GM19328 (cell line): ENCODE measurements at regions not wholly inside any gene's neighbourhood (a gene's known extent, or its start where the extent isn't known, plus 50 kb on each side); places are given as distances from the start of the nearest gene placed in this dataset.

Experiments
- ATAC-seq: cut with Tn5 transposase; IDR thresholded peaks from one replicate; pipeline ENCODE4 v1.9.1; 2021; ENCODE audit warnings: mild to moderate bottlenecking, moderate library complexity; ENCODE audit not compliant: unreplicated experiment

DNA sequence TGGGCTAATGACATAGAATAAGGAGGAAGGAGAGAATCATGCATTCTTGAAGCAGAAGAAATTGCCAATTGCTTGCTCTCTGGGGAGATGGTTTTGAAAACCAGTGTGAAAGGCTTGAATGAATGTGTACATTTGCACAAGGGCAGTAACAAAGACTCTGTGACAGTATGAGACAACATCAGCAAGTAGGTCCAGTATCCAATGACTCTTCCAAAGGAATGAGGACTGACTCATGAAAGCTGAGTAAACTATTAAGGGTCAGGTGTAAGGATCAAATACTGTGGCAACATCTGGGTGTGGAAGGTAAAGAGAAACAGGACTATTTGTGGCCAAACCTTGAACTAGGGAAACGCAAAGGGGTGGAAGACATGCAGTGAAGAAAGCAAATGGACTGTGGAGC lies 886.0 kb upstream of the CHAC2 start:
- no peak for ATAC-seq

DNA sequence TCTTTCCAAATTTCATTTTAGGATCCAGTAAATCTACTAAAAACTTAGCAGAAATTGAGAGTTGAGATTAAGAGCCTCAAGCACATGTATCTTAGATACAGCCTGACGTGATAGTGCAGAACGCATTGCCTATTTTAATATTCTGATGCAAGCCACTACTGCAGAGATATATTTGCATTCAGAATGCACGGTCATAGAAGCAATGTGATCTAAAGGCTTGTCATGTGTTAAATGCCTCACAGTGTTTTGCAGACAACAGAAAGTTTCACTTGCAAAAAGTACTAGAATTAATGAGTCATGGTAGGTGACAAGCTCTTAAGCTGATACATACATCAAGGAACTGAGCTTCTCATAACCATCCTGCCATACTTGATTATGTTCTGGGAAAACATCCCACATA lies 886.7 kb upstream of the CHAC2 start:
- no peak for ATAC-seq

DNA sequence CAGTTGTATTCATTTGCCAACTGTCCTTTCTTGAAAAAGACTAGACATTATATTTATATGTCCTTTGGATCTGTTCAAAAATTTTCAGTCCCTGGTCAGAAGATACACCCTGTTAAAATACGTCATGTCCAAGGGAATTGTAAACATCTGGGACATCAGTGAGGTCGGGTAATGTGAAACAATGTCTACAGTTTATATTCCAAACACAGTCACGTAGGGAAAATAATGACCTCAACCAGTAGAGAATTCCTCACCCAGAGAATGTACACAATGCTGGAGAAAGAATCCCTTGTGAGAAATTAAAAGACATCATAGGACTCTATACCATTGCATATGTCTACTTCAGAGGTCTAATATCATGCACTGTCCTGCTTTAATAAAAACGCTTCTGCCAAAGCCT lies 888.0 kb upstream of the CHAC2 start:
- ATAC-seq, result no peak

DNA sequence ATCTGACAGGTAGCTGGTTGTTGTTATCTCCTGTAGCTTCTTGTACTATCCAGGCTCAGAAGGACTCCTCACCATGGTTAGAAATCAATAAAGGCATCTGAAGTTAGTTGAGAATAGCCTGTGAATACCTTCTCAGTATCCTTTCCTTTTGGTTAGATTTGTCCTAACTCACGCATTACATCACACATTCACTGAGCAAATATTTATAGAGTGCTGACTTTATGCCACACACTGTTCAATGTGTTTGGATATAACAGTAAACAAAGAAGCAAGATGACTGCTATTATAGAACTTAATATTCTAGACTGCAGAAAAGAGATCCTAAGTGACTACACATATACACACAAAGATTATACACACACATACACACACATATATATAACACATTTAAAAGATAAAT lies 889.9 kb upstream of the CHAC2 start:
- no peak for ATAC-seq

DNA sequence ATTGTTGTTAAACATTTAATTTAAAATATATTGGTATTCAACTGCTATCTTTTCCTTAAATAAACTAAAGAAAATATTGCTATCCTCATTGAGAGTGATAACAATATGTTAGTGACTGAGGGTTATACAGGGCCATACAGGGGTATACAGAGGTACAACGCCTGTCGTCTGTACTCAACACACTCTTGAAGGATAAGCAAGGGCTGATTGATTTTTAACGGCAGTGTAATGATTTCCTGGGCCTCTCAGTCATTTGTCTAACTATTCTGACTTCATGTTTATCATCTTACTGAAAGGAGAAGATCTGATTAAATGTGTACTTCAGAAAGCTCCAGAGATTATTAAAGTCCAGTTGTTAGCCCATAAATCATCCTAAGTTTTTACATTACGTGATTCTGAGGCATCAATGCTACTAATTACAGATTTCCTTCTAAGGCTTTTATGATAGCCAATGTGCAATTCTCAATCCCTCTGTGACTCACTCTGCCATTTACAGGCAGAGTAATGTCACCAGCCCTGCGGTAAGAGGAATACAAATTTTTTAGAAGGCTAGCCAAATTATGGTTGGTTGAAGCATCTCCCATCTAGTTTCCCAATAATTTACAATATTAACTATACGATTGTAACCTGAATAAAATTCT lies 893.0 kb upstream of the CHAC2 start:
- no peak for ATAC-seq

DNA sequence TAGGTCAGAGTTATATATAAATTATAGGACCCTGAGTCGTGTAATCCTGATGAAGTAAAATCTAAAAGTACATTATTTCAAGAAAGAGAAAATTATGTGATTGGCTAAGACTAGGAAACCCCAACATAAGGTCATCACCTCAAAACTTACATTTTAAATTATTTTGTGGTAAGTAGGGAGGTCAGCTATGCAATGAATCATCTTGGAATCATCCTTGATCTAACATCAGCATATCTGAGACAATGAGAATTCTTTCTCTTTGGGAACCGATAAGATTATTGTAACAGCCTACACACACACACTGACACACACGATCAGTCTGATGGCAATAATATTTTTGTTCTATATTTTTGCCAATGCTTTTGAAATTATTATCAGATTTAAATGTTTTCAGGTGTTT lies 904.8 kb upstream of the CHAC2 start:
- ATAC-seq, result no peak

DNA sequence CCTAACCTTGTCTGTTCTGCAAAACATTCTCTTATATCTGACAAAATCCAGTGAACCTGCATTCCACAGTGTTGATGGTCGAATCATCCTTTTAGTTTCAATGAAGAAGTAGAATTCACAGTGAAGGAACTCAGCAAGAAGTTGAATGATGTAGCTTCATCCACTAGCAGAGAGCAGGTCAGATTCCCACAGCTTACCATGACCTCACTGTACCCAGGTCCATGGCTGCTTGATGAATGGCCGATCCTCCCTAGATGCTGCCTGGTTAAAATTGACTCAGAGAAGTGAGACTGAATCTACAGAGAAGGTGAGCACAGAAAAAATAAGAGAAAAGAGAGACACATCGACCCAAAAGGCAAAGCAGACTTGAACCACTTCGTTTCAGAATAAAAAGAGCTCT lies 906.0 kb upstream of the CHAC2 start:
- no peak for ATAC-seq

DNA sequence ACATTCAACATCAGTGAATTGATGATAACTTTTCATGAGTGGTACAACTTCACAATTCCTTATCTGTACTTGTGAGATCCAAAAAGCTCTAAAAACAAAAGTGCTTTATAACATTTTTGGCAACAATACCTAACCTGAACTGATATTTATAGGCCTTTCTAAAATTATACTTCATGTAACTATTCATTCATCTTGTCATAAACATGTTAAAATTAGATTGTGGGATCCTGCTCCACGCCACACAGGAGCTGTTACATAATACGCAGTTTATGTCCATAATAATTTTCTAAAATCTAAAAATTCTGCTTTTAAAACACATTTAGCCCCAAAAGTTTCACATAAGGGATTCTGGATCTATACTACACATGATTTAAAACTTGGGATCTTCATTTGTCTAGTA lies 908.5 kb upstream of the CHAC2 start:
- ATAC-seq, result no peak

DNA sequence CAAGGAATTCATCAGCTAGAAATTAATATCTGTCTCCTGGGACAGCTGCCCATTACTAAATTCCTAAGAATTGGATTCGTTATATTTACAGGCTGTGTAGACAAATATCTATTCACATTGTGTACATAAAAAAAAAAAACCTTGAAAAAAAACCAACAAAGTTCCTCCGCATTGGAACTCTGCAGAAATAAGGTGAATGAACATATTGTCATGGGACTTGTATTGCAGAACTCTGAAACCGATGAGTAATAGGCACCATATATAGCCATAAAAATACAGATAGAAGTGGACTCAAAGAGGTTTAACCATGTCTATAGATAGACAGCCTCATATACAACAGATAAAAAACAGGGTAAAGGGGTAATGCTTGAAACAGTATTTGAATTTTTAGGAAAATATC lies 909.9 kb upstream of the CHAC2 start:
- ATAC-seq, result no peak

DNA sequence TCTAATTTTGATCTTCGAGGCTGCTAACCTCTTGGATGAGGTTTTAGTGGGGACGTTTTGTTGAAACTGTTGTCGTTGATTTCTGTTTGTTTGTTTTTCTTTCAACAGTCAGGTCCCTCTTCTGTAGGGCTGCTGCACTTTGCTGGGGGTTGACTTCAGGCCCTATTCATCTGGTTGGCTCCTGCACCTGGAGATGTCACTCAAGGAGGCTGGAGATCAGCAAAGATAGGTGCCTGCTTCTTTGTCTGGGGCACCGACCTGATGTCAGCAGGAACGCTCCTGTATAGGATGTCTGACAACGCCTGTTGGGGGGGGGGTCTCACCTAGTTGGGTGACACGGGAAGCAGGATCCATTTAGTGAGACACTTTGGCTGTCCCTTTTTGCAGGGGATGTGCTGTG lies 915.6 kb upstream of the CHAC2 start:
- ATAC-seq, result no peak

DNA sequence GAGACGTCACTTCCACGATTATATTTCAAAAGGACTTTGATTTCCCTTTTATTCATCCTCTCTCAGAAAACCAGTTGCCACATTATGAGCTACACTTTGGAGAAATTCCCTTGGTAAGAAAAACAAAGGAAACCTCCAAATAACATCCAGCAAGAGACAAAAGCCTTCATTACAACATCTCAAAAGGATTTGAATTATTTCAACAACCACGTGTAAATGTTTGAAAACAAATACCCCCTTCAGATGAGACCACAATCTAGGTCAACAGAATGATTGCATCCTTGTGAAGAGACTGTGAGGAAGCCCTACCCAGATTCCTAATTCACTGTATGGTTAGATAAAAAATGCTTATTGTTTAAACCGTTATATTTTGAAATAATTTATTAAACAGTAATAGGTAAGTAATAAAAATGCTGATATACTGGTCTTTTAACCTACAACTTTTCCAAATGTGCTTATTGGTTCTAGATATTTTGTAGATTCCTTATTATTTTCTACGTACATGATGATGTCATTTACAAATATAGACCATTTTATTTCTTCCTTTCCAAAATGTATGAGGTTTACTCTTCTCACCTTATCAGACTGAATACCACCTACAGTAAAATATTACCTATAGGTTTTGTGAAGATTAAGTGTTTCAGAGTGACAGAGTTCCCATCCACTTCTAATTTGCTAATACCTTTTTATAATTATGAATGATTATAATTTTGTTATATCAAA lies 922.7 kb upstream of the CHAC2 start:
- ATAC-seq, result no peak

DNA sequence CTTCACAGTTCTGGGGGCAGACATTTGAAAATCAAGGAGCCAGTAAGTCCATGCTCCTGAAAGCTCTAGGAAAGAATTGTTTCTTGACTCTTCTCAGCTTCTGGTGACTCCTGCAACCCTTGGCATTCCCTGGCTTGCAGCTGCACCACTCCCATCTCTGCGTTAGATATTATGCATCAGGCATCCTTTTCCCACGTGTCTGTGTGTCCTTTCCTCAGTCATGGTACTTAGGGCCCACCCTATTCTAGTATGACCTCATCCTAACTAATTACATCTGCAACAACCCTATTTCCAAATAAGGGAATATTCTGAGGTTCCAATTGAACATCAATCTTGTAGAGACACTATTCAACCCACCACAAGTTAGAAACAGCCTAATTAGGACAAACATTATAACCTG lies 931.7 kb upstream of the CHAC2 start:
- ATAC-seq, result no peak

DNA sequence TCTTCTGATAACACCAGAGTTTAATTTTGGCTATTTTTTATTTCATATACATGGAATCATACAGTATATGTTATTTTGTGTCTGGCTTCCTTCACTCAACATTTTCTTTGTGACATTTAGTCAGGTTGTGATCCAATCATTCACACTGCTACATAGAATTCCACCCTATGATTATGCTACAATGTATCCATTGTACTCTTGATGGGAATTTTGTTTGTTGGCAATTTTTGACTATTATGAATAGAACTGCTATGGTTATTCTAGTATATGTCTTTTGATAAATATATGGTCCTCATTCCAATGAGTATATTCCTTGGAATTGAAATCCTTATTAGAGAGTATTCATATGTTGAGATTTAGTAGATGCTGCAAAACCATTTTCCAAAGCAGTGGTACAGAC lies 936.4 kb upstream of the CHAC2 start:
- ATAC-seq, result no peak

DNA sequence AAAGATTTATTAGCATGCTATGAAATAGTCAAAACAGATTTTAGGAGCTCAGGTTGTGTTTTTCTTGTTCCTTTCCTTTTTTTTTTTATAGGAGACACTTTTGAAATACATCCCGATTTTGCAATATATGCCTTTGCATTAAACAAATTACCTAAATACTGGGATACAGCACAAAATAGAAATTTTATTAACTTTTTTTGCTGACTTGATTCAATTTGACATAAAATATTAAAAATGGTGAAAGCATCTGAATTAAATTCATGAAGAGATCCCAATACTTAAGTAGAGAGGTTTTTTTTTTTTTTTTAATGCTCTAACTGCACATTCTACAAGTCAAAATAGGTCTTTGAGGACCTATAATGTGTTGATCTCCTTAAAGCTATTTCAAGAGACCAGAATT lies 939.5 kb upstream of the CHAC2 start:
- no peak for ATAC-seq

DNA sequence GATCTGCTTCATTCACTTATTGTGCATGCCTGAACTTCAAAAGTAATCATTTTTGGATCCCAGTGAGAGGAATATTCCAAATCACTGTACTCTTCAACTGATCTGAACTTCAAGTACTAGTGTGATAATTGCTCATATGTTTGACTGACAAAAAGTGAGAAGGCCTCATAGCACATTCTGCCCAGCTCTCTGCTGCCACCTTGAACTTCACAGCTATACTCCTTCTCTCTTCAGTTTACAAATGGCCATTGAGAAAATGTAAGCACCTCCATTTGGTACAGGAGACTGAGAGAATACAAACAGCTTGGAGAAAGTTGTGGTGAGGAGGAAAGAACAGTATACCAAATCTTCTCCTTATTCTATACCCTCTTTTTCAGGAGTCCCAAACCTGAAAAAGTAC lies 946.0 kb upstream of the CHAC2 start:
- ATAC-seq, result no peak

DNA sequence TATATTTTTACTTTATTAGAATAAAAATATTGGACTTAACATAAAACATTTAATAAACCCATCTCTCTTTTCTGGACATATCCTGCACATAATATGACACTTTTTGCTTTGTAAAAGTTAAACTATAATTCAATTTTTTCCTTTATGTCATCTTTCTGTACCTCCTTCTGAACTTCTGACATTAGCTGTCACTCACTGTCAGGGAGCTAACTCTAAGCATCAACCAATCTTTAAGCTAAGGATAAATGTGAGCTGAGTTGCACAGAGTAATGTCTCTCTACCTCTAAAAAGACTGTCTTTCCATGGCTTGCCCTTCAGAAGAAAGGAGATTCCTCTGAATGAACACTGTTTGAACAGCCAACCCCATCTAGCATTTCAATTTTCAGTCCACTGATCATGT lies 948.6 kb upstream of the CHAC2 start:
- ATAC-seq, result no peak

DNA sequence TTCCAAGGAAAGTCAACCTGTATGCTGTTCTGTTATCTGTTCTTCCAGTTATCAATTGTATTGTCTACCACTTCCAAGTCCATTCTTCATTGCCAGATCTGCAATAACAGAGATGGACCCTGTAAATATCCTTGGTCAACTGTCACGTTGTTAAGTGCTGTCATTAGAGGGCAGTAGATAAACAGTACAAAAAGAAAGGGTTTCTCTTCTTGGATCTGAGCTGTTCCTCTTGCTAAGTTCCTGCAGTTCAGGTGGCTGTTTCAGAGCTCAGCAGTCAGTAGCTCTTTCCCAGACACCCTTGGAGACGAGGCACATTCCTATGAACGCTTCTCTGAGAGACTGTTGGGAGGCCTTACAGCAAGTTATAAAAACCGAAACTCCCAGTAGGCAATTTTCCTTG lies 957.1 kb upstream of the CHAC2 start:
- no peak for ATAC-seq

DNA sequence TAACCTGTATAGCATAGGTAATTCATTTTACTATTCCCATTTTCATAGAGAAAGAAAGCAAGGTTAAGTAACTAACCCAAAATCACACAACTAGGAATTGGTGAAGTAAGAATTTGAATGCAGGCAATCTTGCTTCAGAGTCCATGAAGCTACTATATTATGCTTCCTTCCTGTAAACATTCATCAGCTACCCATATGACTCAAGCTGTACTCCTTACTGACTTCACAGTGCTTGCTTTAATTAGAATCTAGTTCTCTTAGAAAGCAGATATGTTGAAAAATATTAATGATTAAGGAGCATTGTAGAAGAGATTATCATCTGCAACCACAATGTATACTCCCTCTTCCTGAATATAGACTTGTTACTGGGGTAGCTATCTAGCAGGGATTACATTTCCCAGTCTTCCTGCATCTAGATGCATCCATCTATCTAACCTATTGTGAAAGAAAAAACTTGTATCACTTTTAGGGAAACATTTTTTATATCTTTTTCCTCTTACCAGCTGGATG lies 961.6 kb upstream of the CHAC2 start:
- ATAC-seq, result no peak

DNA sequence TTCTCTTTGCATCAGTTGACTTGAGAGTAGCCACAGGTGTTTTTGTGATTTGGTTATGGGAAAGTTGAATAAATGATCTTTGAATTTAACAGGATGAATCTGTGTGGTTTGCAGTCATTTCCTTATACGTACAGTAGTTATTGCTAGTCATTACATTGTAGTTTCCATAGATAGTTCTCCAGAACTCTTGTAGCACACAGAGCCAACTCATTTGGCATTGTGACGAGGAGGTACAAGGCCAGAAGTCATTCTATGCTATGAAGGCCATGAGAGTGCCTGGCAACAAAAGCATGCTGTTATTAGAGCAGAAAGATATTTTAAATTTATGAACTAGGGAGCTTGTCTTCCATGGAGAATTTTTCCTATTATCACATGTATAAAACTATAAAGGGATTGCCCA lies 973.0 kb upstream of the CHAC2 start:
- no peak for ATAC-seq

DNA sequence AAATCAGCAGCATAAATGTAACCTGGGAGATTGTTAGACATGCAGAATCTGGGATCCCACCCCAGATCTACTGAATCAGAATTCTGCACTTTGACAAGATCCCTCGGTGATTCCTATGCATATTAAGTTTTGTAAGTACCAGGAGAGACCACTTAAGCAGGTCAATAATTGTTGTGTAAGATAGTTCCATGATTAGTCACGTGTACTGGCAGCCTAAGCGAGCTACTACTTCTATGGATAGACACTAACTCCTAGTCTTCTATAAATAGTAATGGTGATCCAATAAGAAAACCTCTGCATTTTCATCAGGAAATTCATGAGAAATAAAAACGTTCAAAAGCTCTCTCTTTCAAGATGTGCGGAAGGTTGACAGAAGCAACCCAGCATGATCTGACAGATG lies 988.2 kb upstream of the CHAC2 start:
- no peak for ATAC-seq

DNA sequence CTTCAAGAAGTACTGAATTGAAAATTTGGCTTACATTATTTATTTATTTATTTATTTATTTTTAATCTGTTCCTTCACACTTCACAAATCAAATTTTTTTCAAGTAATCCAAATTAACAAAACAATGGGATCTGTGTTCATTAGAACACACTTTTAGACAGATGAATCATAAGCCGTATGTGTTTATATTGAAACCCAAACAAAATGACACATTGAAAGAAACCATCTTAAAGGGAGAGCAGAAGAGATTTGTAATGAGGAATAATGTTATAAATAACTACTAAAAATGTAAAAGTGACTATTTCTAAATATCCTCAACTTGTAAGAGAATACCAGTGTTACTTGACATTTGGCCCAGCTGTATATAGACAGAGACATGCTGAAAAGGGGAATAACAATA lies 991.0 kb upstream of the CHAC2 start:
- no peak for ATAC-seq

DNA sequence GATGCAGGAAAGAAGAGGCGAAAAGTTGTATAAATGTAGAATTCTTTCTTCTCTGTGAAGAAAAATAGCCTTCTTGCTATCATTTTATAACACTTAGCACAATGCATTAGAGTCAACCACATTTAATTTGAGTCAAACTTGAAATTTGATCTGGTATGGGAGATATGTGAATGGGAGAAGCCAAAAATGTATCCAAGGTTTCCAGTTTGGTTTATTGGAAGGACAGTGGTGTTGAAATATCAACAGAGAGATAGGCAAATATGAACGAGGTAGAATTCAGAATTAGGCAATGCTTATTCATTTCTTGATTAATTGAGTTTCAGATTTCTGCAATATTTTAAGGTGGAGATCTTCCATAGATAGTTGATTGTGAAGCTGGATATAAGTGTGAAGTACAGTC lies 991.9 kb upstream of the CHAC2 start:
- ATAC-seq, result no peak

DNA sequence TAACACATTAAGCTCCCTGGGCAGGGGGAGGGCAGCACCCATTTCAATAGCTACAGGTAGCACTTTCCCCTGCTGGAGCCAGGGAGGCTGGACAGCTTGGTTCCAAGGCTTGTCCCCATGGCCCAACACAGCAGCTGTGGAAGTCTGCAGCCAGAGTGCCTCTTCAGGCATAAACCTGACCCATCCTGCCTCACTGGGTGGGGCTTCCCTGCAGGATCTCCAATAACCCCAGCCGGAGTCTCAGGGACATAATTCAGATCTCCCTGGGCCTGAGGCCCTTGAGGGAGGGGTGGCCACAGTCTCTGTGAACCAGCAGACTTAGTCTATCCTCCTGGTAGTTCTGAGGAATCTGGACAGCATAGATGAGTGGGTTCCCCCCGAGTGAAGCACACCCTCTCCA lies 1001.9 kb upstream of the CHAC2 start:
- no peak for ATAC-seq
